Right ventricle myocardium inferior (tissue), 1 donor: ENCODE measurements at regions not wholly inside any gene's neighbourhood (a gene's known extent, or its start where the extent isn't known, plus 50 kb on each side); places are given as distances from the start of the nearest gene placed in this dataset.
"Not testable (repeated sequence)": the region's sequence is repeated elsewhere in the genome, so short reads cannot be mapped to it uniquely, and the experiment has no call there.

Experiments used
- ATAC-seq: fragments of 200-7000 bp; cut with Tn5 transposase; one replicate; pipeline ENCODE4 v1.9.1; 2020; ENCODE audit warnings: mild to moderate bottlenecking, moderate library complexity
- DNase-seq: peaks from one replicate; pipeline ENCODE4 v3.0.0; 2021; ENCODE audit errors: missing footprints
- intact Hi-C: fragments of 100-400 bp; cut with DNase I; formaldehyde crosslinking; loops from one replicate; pipeline ENCODE4 v1.11.0; 2022
- donor health status: DM: no; HTN: yes; CAD: no; lungs with severe emphysema.

GRCh38 chr21:38088916-38089762, 167.7 kb upstream of the KCNJ15 start:
- intact Hi-C loops: no loop called here
- peak; percentile 59 for ATAC-seq

GRCh38 chr21:38089763-38090046, 167.1 kb upstream of the KCNJ15 start:
- intact Hi-C loops: no loop called here
- ATAC-seq (no peak), DNase-seq (no peak)

More at GRCh38 chr21:38088916-38089762, 167.7 kb upstream of the KCNJ15 start:
- DNase-seq: no peak

- DNase-seq, intact Hi-C loops: not testable (repeated sequence)
These were observed 165.7 kb upstream of the KCNJ15 start for GRCh38 chr21:38091061-38091460.

GRCh38 chr21:38092051-38092450, 164.7 kb upstream of the KCNJ15 start:
- intact Hi-C loops: no loop called here
- DNase-seq (no peak), ATAC-seq (no peak)

More at GRCh38 chr21:38091061-38091460, 165.7 kb upstream of the KCNJ15 start:
- ATAC-seq: not testable (repeated sequence)

GRCh38 chr21:38095220-38095619, 161.6 kb upstream of the KCNJ15 start:
- ATAC-seq: no peak
- intact Hi-C loops: no loop called here
- no peak for DNase-seq

- ATAC-seq: no peak
- intact Hi-C loops: no loop called here
- no peak for DNase-seq
These were observed 159.0 kb upstream of the KCNJ15 start for GRCh38 chr21:38097789-38098188.

- DNase-seq (no peak), ATAC-seq (no peak)
- intact Hi-C loops: no loop called here
These were observed 144.5 kb upstream of the KCNJ15 start for GRCh38 chr21:38112219-38112789.

GRCh38 chr21:38114717-38115333, 142.0 kb upstream of the KCNJ15 start:
- intact Hi-C loops: no loop called here
- ATAC-seq (no peak), DNase-seq (no peak)

GRCh38 chr21:38115870-38116269, 140.9 kb upstream of the KCNJ15 start:
- ATAC-seq: no peak
- intact Hi-C loops: no loop called here
- no peak for DNase-seq

- intact Hi-C loops: no loop called here
- no peak for ATAC-seq
These were observed 137.0 kb upstream of the KCNJ15 start for GRCh38 chr21:38119793-38120192.

GRCh38 chr21:38120679-38120983, 136.2 kb upstream of the KCNJ15 start:
- intact Hi-C loops, ATAC-seq, DNase-seq: not testable (repeated sequence)

More at GRCh38 chr21:38119793-38120192, 137.0 kb upstream of the KCNJ15 start:
- no peak for DNase-seq

- intact Hi-C loops: no loop called here
- DNase-seq (no peak), ATAC-seq (no peak)
These were observed 135.6 kb upstream of the KCNJ15 start for GRCh38 chr21:38120984-38121855.

- DNase-seq: no peak
- intact Hi-C loops: no loop called here
- no peak for ATAC-seq
These were observed 134.7 kb upstream of the KCNJ15 start for GRCh38 chr21:38121888-38122720.

GRCh38 chr21:38123626-38124025, 133.2 kb upstream of the KCNJ15 start:
- no peak for ATAC-seq
- no peak for DNase-seq
- intact Hi-C loops: no loop called here

GRCh38 chr21:38126666-38127303, 130.0 kb upstream of the KCNJ15 start:
- intact Hi-C loops: loop anchor here (5.0 kb wide), 1 partner anchor 414 kb away; no protein-coding TSS in a partner anchor
- DNase-seq (peak; percentile 72), ATAC-seq (peak; percentile 63)

- DNase-seq: no peak
- ATAC-seq: no peak
- intact Hi-C loops: loop anchor here (5.0 kb wide), 1 partner anchor 417 kb away; no protein-coding TSS in a partner anchor
These were observed 127.1 kb upstream of the KCNJ15 start for GRCh38 chr21:38129711-38130110.

GRCh38 chr21:38133240-38133639, 123.6 kb upstream of the KCNJ15 start:
- intact Hi-C loops: no loop called here
- ATAC-seq (no peak), DNase-seq (no peak)
